ENCODE measurements at regions not wholly inside any gene's neighbourhood (a gene's known extent, or its start where the extent isn't known, plus 50 kb on each side); places are given as distances from the start of the nearest gene placed in this dataset.

- H3K9ac ChIP-seq (ENCODE audit: insufficient read depth, low read length, poor library complexity, severe bottlenecking): no peak overlapping the region
- H3K27me3 ChIP-seq (ENCODE audit: control insufficient read depth in 2 of 2, insufficient read depth in 2 of 2, low read length in 2 of 2): no peaks in the 10 kb centered on the region
- H2AFZ ChIP-seq (ENCODE audit: insufficient read depth, low read depth, low read length, poor library complexity, severe bottlenecking): no peak overlapping the region
- Mint-ChIP-seq H3K9me3 (peaks cover 0 to 8% (median 0%) of the 10 kb centered on the region in 7 donors), H3K36me3 (no peaks in the 10 kb centered on the region), H3K27ac (no peak overlapping the region), H3K4me1 (no peaks in the 10 kb centered on the region), H3K4me3 (no peak overlapping the region), H3K27me3 (ENCODE audit: low read depth in 3 of 3) (peaks cover 0 to 8% (median 2%) of the 10 kb centered on the region in 3 donors)
- no peaks in the 10 kb centered on the region for H4K20me1 ChIP-seq (ENCODE audit: insufficient read depth, low read length)
- TF ChIP-seq CTCF (IDR thresholded peaks at IDR 0.05): no peak
- H3K4me2 ChIP-seq (replicated peaks; ENCODE audit: extremely low read depth, low read length, poor library complexity, severe bottlenecking): no peak overlapping the region
- H3K4me1 ChIP-seq (ENCODE audit: control insufficient read depth in 1 of 2, insufficient read depth in 2 of 2, low read length in 2 of 2): no peaks in the 10 kb centered on the region
- H3K4me3 ChIP-seq (replicated peaks in 1 of 3; ENCODE audit: low read depth in 2 of 3, low read length in 3 of 3): no peak overlapping the region
- 86% methylated on average over 6 of the region's 6 CpGs for WGBS (ENCODE audit: insufficient coverage)
- no peaks in the 10 kb centered on the region for H3K9me3 ChIP-seq (replicated peaks in 1 of 2; ENCODE audit: control insufficient read depth in 1 of 2, insufficient read depth in 1 of 2, low read length in 2 of 2)
- no peaks in the 10 kb centered on the region for H3K79me2 ChIP-seq (ENCODE audit: insufficient read depth, low read length)
- no peaks in the 10 kb centered on the region for H3K36me3 ChIP-seq (replicated peaks in 1 of 2; ENCODE audit: control insufficient read depth in 1 of 2, insufficient read depth in 2 of 2, low read length in 2 of 2)
- intact Hi-C loops (cut with micrococcal nuclease): no loop called here
- no peak for DNase-seq
- no peak overlapping the region for H3K27ac ChIP-seq (ENCODE audit: low read depth in 1 of 2, low read length in 2 of 2)
These were observed 200.2 kb downstream of the FOXO1 start for GRCh38 chr13:40466272-40466671.

- Histone ChIP-seq H3K27ac (ENCODE audit: low read depth in 1 of 2, low read length in 2 of 2) (no peak overlapping the region), H3K4me1 (ENCODE audit: control insufficient read depth in 1 of 2, insufficient read depth in 2 of 2, low read length in 2 of 2) (no peaks in the 10 kb centered on the region), H3K9ac (ENCODE audit: insufficient read depth, low read length, poor library complexity, severe bottlenecking) (no peak overlapping the region), H3K4me2 (replicated peaks; ENCODE audit: extremely low read depth, low read length, poor library complexity, severe bottlenecking) (no peak overlapping the region), H3K9me3 (replicated peaks in 1 of 2; ENCODE audit: control insufficient read depth in 1 of 2, insufficient read depth in 1 of 2, low read length in 2 of 2) (no peaks in the 10 kb centered on the region), H2AFZ (ENCODE audit: insufficient read depth, low read depth, low read length, poor library complexity, severe bottlenecking) (no peak overlapping the region), H3K36me3 (replicated peaks in 1 of 2; ENCODE audit: control insufficient read depth in 1 of 2, insufficient read depth in 2 of 2, low read length in 2 of 2) (no peaks in the 10 kb centered on the region), H3K79me2 (ENCODE audit: insufficient read depth, low read length) (no peaks in the 10 kb centered on the region), H4K20me1 (ENCODE audit: insufficient read depth, low read length) (no peaks in the 10 kb centered on the region), H3K4me3 (replicated peaks in 1 of 3; ENCODE audit: low read depth in 2 of 3, low read length in 3 of 3) (no peak overlapping the region), H3K27me3 (ENCODE audit: control insufficient read depth in 2 of 2, insufficient read depth in 2 of 2, low read length in 2 of 2) (no peaks in the 10 kb centered on the region)
- TF ChIP-seq CTCF (IDR thresholded peaks at IDR 0.05): no peak
- no peaks in the 10 kb centered on the region for H3K4me1 Mint-ChIP-seq
- intact Hi-C loops (cut with micrococcal nuclease): no loop called here
- DNase-seq: no peak
- H3K36me3 Mint-ChIP-seq: no peaks in the 10 kb centered on the region
- peaks cover 0 to 8% (median 0%) of the 10 kb centered on the region in 7 donors for H3K9me3 Mint-ChIP-seq
- WGBS (ENCODE audit: insufficient coverage): 92% methylated on average over 2 of the region's 2 CpGs
- H3K27ac Mint-ChIP-seq: no peak overlapping the region
- peaks cover 0 to 11% (median 2%) of the 10 kb centered on the region in 3 donors for H3K27me3 Mint-ChIP-seq (ENCODE audit: low read depth in 3 of 3)
- H3K4me3 Mint-ChIP-seq: no peak overlapping the region
These were observed 198.1 kb downstream of the FOXO1 start for GRCh38 chr13:40468227-40468838.
